ENCODE measurements at regions not wholly inside any gene's neighbourhood (a gene's known extent, or its start where the extent isn't known, plus 50 kb on each side); places are given as distances from the start of the nearest gene placed in this dataset.

DNA sequence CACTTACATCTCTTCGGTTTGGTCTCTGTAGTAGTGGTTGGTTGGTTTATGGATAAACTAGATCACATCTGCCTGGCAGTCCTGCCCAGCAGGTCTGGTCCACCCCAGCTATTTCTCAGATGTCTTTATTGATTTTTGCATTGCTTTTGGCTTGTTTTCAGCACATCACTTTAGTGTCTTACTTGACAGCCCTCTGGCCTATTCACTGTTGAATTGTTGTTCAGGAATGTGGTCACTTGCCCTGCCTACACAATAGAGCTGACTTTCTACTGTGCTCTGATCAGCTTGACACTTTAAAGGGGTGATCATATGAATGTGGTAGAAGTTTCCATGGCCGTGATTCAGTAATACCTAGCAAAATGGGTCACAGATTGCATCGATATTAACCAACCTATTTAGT is 719.2 kb upstream of the LRRN3 start:
- Histone ChIP-seq H3K27ac (ENCODE audit: insufficient read depth, low read length) (no peak overlapping the region), H3K9ac (ENCODE audit: low read depth, low read length) (no peak overlapping the region), H3K4me1 (ENCODE audit: control insufficient read depth, insufficient read depth, low read length) (peaks cover 11% of the 10 kb centered on the region), H2BK15ac (ENCODE audit: low read depth, low read length) (no peak overlapping the region), H4K8ac (ENCODE audit: low read depth in 2 of 2, low read length in 2 of 2) (peak overlapping the region in 1 of 2 experiments; percentile 50; a peak in 1 of 4 replicates), H4K5ac (ENCODE audit: low read depth, low read length) (no peak overlapping the region; the same call in 1 of the 2 replicates), H3K36me3 (ENCODE audit: control insufficient read depth, insufficient read depth, low read length) (no peaks in the 10 kb centered on the region), H3K18ac (ENCODE audit: low read depth, low read length) (peak overlapping the region; percentile 72; the same call in 1 of the 2 replicates), H2BK120ac (ENCODE audit: low read depth, low read length) (peak overlapping the region; percentile 9), H2BK5ac (ENCODE audit: low read depth, low read length, poor library complexity, severe bottlenecking) (no peak overlapping the region), H2BK20ac (ENCODE audit: low read depth, low read length) (peak overlapping the region; percentile 39; the same call in 1 of the 2 replicates), H3K23ac (ENCODE audit: low read depth, low read length) (no peak overlapping the region), H3K14ac (replicated peaks; ENCODE audit: low read depth, low read length) (peak overlapping the region; percentile 5), H3K27me3 (ENCODE audit: control insufficient read depth, insufficient read depth, low read length) (no peaks in the 10 kb centered on the region), H3K79me1 (ENCODE audit: low read depth in 1 of 2, low read length in 2 of 2) (no peaks in the 10 kb centered on the region), H2AK9ac (replicated peaks; ENCODE audit: low read depth, low read length, poor library complexity) (peak overlapping the region; percentile 37), H2AFZ (replicated peaks; ENCODE audit: low read length, poor library complexity) (no peak overlapping the region), H3K4me2 (ENCODE audit: low read depth, low read length) (no peak overlapping the region), H3K9me3 (ENCODE audit: control insufficient read depth, insufficient read depth, low read length) (no peaks in the 10 kb centered on the region), H3K56ac (ENCODE audit: extremely low read depth, insufficient read depth, low read length) (no peak overlapping the region), H3K9me1 (ENCODE audit: insufficient read depth, low read length) (0 out of 2 replicates have a peak, but pooled peaks cover 3% of the 10 kb centered on the region), H3K4ac (ENCODE audit: low read depth, low read length) (peak overlapping the region; percentile 25; the same call in 1 of the 2 replicates), H3K4me3 (ENCODE audit: insufficient read depth, low read depth, low read length) (no peak overlapping the region), H2AK5ac (ENCODE audit: low read depth, low read length) (no peak overlapping the region; the same call in 1 of the 2 replicates), H4K91ac (ENCODE audit: insufficient read depth, low read depth, low read length) (peak overlapping the region; percentile 63), H4K20me1 (ENCODE audit: insufficient read depth, low read length) (no peaks in the 10 kb centered on the region)
- ATAC-seq (ENCODE audit: low read depth), result no peak
- dilution Hi-C loops (cut with HindIII; ENCODE audit: low sequenced_read_pairs, unreplicated experiment), result no loop called here
- no peak for DNase-seq
- no TSS peak for BruUV-seq (replicated peaks)
- ChIA-PET CTCF (no interaction called here), POLR2A (ENCODE audit: unreplicated experiment) (no interaction called here)
- intact Hi-C loops (cut with micrococcal nuclease), result no loop called here
- TF ChIP-seq RAD21 (IDR thresholded peaks at IDR 0.05; ENCODE audit: low read length) (no peak), MAFK (IDR thresholded peaks at IDR 0.05; ENCODE audit: low read depth, low read length) (no peak), NFE2L2 (IDR thresholded peaks at IDR 0.05; ENCODE audit: low read depth, low read length) (no peak), SMC3 (IDR thresholded peaks at IDR 0.05; ENCODE audit: low read depth, low read length) (no peak), MAZ (IDR thresholded peaks at IDR 0.05; ENCODE audit: borderline replicate concordance, low read depth, low read length) (no peak), CEBPB (IDR thresholded peaks at IDR 0.05; ENCODE audit: low read depth, low read length) (no peak), FOS (IDR thresholded peaks at IDR 0.05; ENCODE audit: low read depth, low read length) (no peak), RFX5 (IDR thresholded peaks at IDR 0.05; ENCODE audit: low read depth, low read length) (no peak), CHD1 (IDR thresholded peaks at IDR 0.05; ENCODE audit: low read depth, low read length) (no peak), MXI1 (IDR thresholded peaks at IDR 0.05; ENCODE audit: borderline replicate concordance, low read depth, low read length) (no peak), BHLHE40 (IDR thresholded peaks at IDR 0.05; ENCODE audit: low read depth, low read length) (no peak), RCOR1 (IDR thresholded peaks at IDR 0.05; ENCODE audit: insufficient replicate concordance, low read length) (no peak), POLR2A (IDR thresholded peaks at IDR 0.05; ENCODE audit: low read depth, low read length) (no peak)
- TF ChIP-seq, protein P1, sequence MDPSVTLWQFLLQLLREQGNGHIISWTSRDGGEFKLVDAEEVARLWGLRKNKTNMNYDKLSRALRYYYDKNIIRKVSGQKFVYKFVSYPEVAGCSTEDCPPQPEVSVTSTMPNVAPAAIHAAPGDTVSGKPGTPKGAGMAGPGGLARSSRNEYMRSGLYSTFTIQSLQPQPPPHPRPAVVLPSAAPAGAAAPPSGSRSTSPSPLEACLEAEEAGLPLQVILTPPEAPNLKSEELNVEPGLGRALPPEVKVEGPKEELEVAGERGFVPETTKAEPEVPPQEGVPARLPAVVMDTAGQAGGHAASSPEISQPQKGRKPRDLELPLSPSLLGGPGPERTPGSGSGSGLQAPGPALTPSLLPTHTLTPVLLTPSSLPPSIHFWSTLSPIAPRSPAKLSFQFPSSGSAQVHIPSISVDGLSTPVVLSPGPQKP (IDR thresholded peaks at IDR 0.05; ENCODE audit: borderline replicate concordance, low read depth, low read length), result no peak
- TF ChIP-seq, protein P2, sequence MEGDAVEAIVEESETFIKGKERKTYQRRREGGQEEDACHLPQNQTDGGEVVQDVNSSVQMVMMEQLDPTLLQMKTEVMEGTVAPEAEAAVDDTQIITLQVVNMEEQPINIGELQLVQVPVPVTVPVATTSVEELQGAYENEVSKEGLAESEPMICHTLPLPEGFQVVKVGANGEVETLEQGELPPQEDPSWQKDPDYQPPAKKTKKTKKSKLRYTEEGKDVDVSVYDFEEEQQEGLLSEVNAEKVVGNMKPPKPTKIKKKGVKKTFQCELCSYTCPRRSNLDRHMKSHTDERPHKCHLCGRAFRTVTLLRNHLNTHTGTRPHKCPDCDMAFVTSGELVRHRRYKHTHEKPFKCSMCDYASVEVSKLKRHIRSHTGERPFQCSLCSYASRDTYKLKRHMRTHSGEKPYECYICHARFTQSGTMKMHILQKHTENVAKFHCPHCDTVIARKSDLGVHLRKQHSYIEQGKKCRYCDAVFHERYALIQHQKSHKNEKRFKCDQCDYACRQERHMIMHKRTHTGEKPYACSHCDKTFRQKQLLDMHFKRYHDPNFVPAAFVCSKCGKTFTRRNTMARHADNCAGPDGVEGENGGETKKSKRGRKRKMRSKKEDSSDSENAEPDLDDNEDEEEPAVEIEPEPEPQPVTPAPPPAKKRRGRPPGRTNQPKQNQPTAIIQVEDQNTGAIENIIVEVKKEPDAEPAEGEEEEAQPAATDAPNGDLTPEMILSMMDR (conservative IDR thresholded peaks at IDR 0.05; ENCODE audit: low read depth, low read length), result no peak
- TF ChIP-seq, protein P3, sequence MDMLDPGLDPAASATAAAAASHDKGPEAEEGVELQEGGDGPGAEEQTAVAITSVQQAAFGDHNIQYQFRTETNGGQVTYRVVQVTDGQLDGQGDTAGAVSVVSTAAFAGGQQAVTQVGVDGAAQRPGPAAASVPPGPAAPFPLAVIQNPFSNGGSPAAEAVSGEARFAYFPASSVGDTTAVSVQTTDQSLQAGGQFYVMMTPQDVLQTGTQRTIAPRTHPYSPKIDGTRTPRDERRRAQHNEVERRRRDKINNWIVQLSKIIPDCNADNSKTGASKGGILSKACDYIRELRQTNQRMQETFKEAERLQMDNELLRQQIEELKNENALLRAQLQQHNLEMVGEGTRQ (IDR thresholded peaks at IDR 0.05; ENCODE audit: low read depth, low read length), result no peak
- whole genome bisulfite sequencing, 2 experiments (ENCODE audit: extremely low coverage in 2 of 2, insufficient read length in 1 of 2), result no CpG with 5 or more reads among the region's 3 CpGs
- in situ Hi-C loops (cut with MboI; ENCODE audit: low sequenced_read_pairs), result no loop called here
